HCT116 (cell line): ENCODE measurements at regions not wholly inside any gene's neighbourhood (a gene's known extent, or its start where the extent isn't known, plus 50 kb on each side); places are given as distances from the start of the nearest gene placed in this dataset.

Experiments
- ATAC-seq: fragments of 200-7000 bp; cut with Tn5 transposase; 2 replicates; pipeline ENCODE4 v1.9.1; 2020; ENCODE audit warnings: mild to moderate bottlenecking, moderate library complexity
- BruUV-seq: library from RNA; stranded (reverse); fragments of 400-500 nt; replicated peaks from 2 replicates; lab custom pipeline; 2021; lab: Mats Ljungman, UMichigan
- CTCF ChIA-PET: fragments of 300-600 bp; sonication (Branson Sonifier 250); formaldehyde crosslinking; loops from one replicate; lab custom pipeline; 2021; ENCODE audit warnings: antibody characterized with exemption; lab: Charles Lee
- POLR2A ChIA-PET: fragments of 300-600, 350-600 bp; sonication (Branson Sonifier 250); formaldehyde crosslinking; loops from one replicate; lab custom pipeline; 2021; ENCODE audit warnings: antibody characterized with exemption; lab: Charles Lee
- RAD21 ChIA-PET, 2 experiments: fragments of 300-600 bp; sonication (Branson Sonifier 250); formaldehyde crosslinking; loops; one replicate each; lab custom pipeline; 2023; ENCODE audit warnings: low total read pairs in 2 of 2; ENCODE audit not compliant: uncharacterized antibody in 2 of 2, unreplicated experiment in 2 of 2, low non-redundant PET in 1 of 2; lab: Charles Lee
- DNase-seq: peaks from one replicate; pipeline ENCODE4 v3.0.0-alpha.2; 2010; ENCODE audit warnings: low read depth, low spot score
- H2AFZ ChIP-seq: fragments of 200-600 bp; shearing (Covaris generic), sonication (generic); 2 replicates; pipeline ENCODE4 v1.6.1; 2017; ENCODE audit warnings: low read depth, mixed run types, mixed read lengths, antibody characterized with exemption, low read length; ENCODE audit not compliant: poor library complexity, severe bottlenecking
- H3K27ac ChIP-seq: 2 replicates; pipeline ENCODE4 v1.5.1; 2012; ENCODE audit warnings: low read depth, low read length
- H3K27me3 ChIP-seq: fragments of 200-600 bp; sonication (generic); 2 replicates; pipeline ENCODE4 v1.6.1; 2016; ENCODE audit warnings: mixed run types, low read length, mixed read lengths; ENCODE audit not compliant: insufficient read depth
- H3K36me3 ChIP-seq, 2 experiments: fragments of 200-500 bp in 1 of 2; fragments of 200-600 bp in 1 of 2; sonication (Bioruptor generic) in 1 of 2; sonication (generic) in 1 of 2; 2 replicates each; pipeline versions ENCODE4 v1.5.1 to v1.6.1; 2014 to 2016; ENCODE audit warnings: low read length in 2 of 2, inconsistent platforms in 1 of 2, mixed read lengths in 1 of 2, mixed run types in 1 of 2; ENCODE audit not compliant: insufficient read depth in 2 of 2, control insufficient read depth in 1 of 2
- H3K4me1 ChIP-seq, 2 experiments: fragments of 200-600 bp in 1 of 2; sonication (generic) in 1 of 2; 2 replicates each; pipeline versions ENCODE4 v1.5.1 to v1.6.1; 2012 to 2017; ENCODE audit warnings: low read length in 2 of 2, inconsistent platforms in 1 of 2, mild to moderate bottlenecking in 1 of 2, mixed read lengths in 1 of 2, mixed run types in 1 of 2, moderate library complexity in 1 of 2; ENCODE audit not compliant: insufficient read depth in 2 of 2, control insufficient read depth in 1 of 2
- H3K4me2 ChIP-seq: fragments of 200-600 bp; sonication (generic); 2 replicates; pipeline ENCODE4 v1.6.1; 2017; ENCODE audit warnings: mixed run types, low read length, mixed read lengths
- H3K4me3 ChIP-seq, 2 experiments: fragments of 200-600 bp in 1 of 2; sonication (generic) in 1 of 2; replicated peaks in 1 of 2; 2 replicates each; pipeline ENCODE4 v1.5.1; 2011 to 2016; ENCODE audit warnings: low read length in 2 of 2, control low read depth in 1 of 2, low read depth in 1 of 2, mild to moderate bottlenecking in 1 of 2, mixed read lengths in 1 of 2, mixed run types in 1 of 2
- H3K79me2 ChIP-seq: fragments of 200-600 bp; sonication (generic); 2 replicates; pipeline ENCODE4 v1.6.1; 2017; ENCODE audit warnings: mild to moderate bottlenecking, mixed run types, low read length, moderate library complexity, mixed read lengths; ENCODE audit not compliant: insufficient read depth
- H3K9ac ChIP-seq: fragments of 200-600 bp; sonication (generic); 2 replicates; pipeline ENCODE4 v1.6.1; 2016; ENCODE audit warnings: low read length, mixed read lengths
- H3K9me2 ChIP-seq: fragments of 200-600 bp; sonication (generic), shearing (Covaris generic); 2 replicates; pipeline ENCODE4 v1.6.1; 2017; ENCODE audit warnings: mixed run types, mild to moderate bottlenecking, moderate library complexity; ENCODE audit not compliant: insufficient read depth
- H3K9me3 ChIP-seq, 2 experiments: fragments of 200-500 bp in 1 of 2; fragments of 200-600 bp in 1 of 2; sonication (Bioruptor generic) in 1 of 2; sonication (generic) in 1 of 2; 2 replicates each; pipeline ENCODE4 v1.6.1; 2014 to 2017; ENCODE audit warnings: low read length in 2 of 2, mixed read lengths in 2 of 2, inconsistent platforms in 1 of 2, low read depth in 1 of 2, mild to moderate bottlenecking in 1 of 2, mixed run types in 1 of 2, moderate library complexity in 1 of 2; ENCODE audit not compliant: control insufficient read depth in 1 of 2, insufficient read depth in 1 of 2
- H4K20me1 ChIP-seq: fragments of 200-600 bp; sonication (generic), shearing (Covaris generic); 2 replicates; pipeline ENCODE4 v1.6.1; 2017; ENCODE audit warnings: mixed run types, mild to moderate bottlenecking, moderate library complexity; ENCODE audit not compliant: insufficient read depth
- CBX3 ChIP-seq: IDR thresholded peaks from 2 replicates; pipeline ENCODE4 v1.6.1; 2012; ENCODE audit warnings: low read depth
- CTCF ChIP-seq, 3 experiments: fragments of 200-600 bp in 1 of 3; sonication (generic) in 1 of 3; IDR thresholded peaks in 2 of 3; conservative IDR thresholded peaks in 1 of 3; 2 replicates each; pipeline ENCODE4 v1.5.1; 2012 to 2017; ENCODE audit warnings: low read depth in 2 of 3, low read length in 2 of 3, antibody characterized with exemption in 1 of 3, borderline replicate concordance in 1 of 3, control low read depth in 1 of 3, mild to moderate bottlenecking in 1 of 3, mixed read lengths in 1 of 3, mixed run types in 1 of 3, moderate library complexity in 1 of 3; ENCODE audit not compliant: insufficient read depth in 1 of 3
- EGR1 ChIP-seq: IDR thresholded peaks from 2 replicates; pipeline ENCODE4 v1.6.1; 2012; ENCODE audit warnings: low read depth
- EZH2 ChIP-seq: fragments of 200-600 bp; sonication (generic); IDR thresholded peaks from 2 replicates; pipeline ENCODE4 v1.6.1; 2017; ENCODE audit warnings: antibody characterized with exemption, mixed run types
- EZH2phosphoT487 ChIP-seq: fragments of 200-600 bp; IDR thresholded peaks from 2 replicates; pipeline ENCODE4 v1.6.1; 2018; ENCODE audit warnings: antibody characterized with exemption, borderline replicate concordance
- FOSL1 ChIP-seq: IDR thresholded peaks from 2 replicates; pipeline ENCODE4 v1.6.1; 2012; ENCODE audit warnings: low read depth
- JUND ChIP-seq: IDR thresholded peaks from 2 replicates; pipeline ENCODE4 v1.6.1; 2012
- POLR2A ChIP-seq: IDR thresholded peaks from 2 replicates; pipeline ENCODE4 v1.7.0; 2011; ENCODE audit warnings: borderline replicate concordance; ENCODE audit not compliant: insufficient read depth, insufficient read length; ENCODE audit errors: extremely low read depth
- POLR2AphosphoS5 ChIP-seq: IDR thresholded peaks from 2 replicates; pipeline ENCODE4 v1.6.1; 2011; ENCODE audit warnings: mild to moderate bottlenecking, low read depth, low read length, moderate library complexity
- RAD21 ChIP-seq: IDR thresholded peaks from 2 replicates; pipeline ENCODE4 v1.6.1; 2012; ENCODE audit warnings: low read depth, mild to moderate bottlenecking
- REST ChIP-seq: IDR thresholded peaks from 2 replicates; pipeline ENCODE4 v1.6.1; 2012; ENCODE audit warnings: low read depth
- SIN3A ChIP-seq: IDR thresholded peaks from 2 replicates; pipeline ENCODE4 v1.6.1; 2012; ENCODE audit warnings: low read depth
- SP1 ChIP-seq: IDR thresholded peaks from 2 replicates; pipeline ENCODE4 v1.6.1; 2012; ENCODE audit warnings: low read depth
- SRF ChIP-seq: IDR thresholded peaks from 2 replicates; pipeline ENCODE4 v1.6.1; 2012; ENCODE audit warnings: low read depth
- TCF7L2 ChIP-seq: IDR thresholded peaks from 2 replicates; pipeline ENCODE4 v1.7.0; 2011; ENCODE audit warnings: borderline replicate concordance, inconsistent platforms; ENCODE audit not compliant: insufficient read depth, insufficient read length; ENCODE audit errors: extremely low read depth
- ZNF274 ChIP-seq: fragments of 200-500 bp; sonication (Bioruptor generic); IDR thresholded peaks from 2 replicates; pipeline ENCODE4 v1.6.1; 2014; ENCODE audit warnings: mild to moderate bottlenecking, low read depth, low read length, inconsistent platforms
- intact Hi-C: fragments of 100-400 bp; cut with micrococcal nuclease; formaldehyde crosslinking; loops from 2 replicates; pipeline ENCODE4 v1.10.0; 2022
- TF ChIP-seq, protein P1 (sequence below): IDR thresholded peaks from 2 replicates; pipeline ENCODE4 v1.6.1; 2012

DNA sequence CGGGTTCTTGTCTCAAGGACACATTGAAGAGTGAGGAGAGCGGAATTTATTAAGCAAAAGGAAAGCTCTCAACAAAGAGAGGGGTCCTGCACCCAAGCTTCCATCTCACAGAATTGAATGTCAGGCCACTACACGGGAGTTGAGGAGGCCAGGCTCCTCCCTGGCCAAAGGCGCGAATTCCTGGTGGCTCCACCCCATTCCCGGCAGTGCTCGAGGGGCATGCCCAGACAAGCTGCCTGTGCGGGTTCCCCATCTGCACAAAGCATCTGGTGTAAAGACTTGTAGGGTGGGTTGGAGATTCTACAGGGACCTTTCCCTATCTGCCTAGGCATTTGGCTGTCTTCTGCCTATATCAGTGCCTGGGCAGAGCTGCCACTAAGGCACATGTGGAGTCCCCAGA lies 648.5 kb upstream of the PKN2 start (continued):
- no peak for TF ChIP-seq CTCF (IDR thresholded peaks at IDR 0.05 in 2 of 3, conservative IDR thresholded peaks at IDR 0.05 in 1 of 3; ENCODE audit: borderline replicate concordance in 1 of 3, insufficient read depth in 1 of 3, low read depth in 2 of 3, low read length in 2 of 3)
- TF ChIP-seq ZNF274 = no peak
- no peak for TF ChIP-seq CBX3

- ATAC-seq = no peak
- Histone ChIP-seq H3K79me2 (no peaks in the 10 kb centered on the region), H2AFZ (no peak overlapping the region), H3K4me3 (no peak overlapping the region), H3K4me2 (no peak overlapping the region), H3K4me1 (no peaks in the 10 kb centered on the region), H3K27ac (no peak overlapping the region), H3K9me2 (no peaks in the 10 kb centered on the region), H3K9me3 (no peaks in the 10 kb centered on the region), H3K27me3 (no peaks in the 10 kb centered on the region), H3K9ac (no peak overlapping the region), H3K36me3 (no peaks in the 10 kb centered on the region), H4K20me1 (no peaks in the 10 kb centered on the region)
- intact Hi-C loops = no loop called here
- DNase-seq = no peak
- ChIA-PET CTCF (no interaction called here), POLR2A (no interaction called here), RAD21 (no interaction called here)
- no TSS peak for BruUV-seq
- no peak for TF ChIP-seq CTCF (IDR thresholded peaks at IDR 0.05 in 2 of 3, conservative IDR thresholded peaks at IDR 0.05 in 1 of 3; ENCODE audit: borderline replicate concordance in 1 of 3, insufficient read depth in 1 of 3, low read depth in 2 of 3, low read length in 2 of 3)
- no peak for TF ChIP-seq EZH2
- no peak for TF ChIP-seq SIN3A
- no peak for TF ChIP-seq EGR1
- no peak for TF ChIP-seq REST
- no peak for TF ChIP-seq ZNF274
- no peak for TF ChIP-seq POLR2AphosphoS5
- no peak for TF ChIP-seq SRF
- TF ChIP-seq FOSL1 = no peak
- TF ChIP-seq, protein P1, sequence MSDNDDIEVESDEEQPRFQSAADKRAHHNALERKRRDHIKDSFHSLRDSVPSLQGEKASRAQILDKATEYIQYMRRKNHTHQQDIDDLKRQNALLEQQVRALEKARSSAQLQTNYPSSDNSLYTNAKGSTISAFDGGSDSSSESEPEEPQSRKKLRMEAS = no peak
- TF ChIP-seq JUND = no peak
- TF ChIP-seq SP1 = no peak
- TF ChIP-seq RAD21 = no peak
- no peak for TF ChIP-seq EZH2phosphoT487
- no peak for TF ChIP-seq POLR2A
- no peak for TF ChIP-seq TCF7L2
These were observed 647.6 kb upstream of the PKN2 start for GRCh38 chr1:88036345-88037014.
